ENCODE measurements at regions not wholly inside any gene's neighbourhood (a gene's known extent, or its start where the extent isn't known, plus 50 kb on each side); places are given as distances from the start of the nearest gene placed in this dataset.

DNA sequence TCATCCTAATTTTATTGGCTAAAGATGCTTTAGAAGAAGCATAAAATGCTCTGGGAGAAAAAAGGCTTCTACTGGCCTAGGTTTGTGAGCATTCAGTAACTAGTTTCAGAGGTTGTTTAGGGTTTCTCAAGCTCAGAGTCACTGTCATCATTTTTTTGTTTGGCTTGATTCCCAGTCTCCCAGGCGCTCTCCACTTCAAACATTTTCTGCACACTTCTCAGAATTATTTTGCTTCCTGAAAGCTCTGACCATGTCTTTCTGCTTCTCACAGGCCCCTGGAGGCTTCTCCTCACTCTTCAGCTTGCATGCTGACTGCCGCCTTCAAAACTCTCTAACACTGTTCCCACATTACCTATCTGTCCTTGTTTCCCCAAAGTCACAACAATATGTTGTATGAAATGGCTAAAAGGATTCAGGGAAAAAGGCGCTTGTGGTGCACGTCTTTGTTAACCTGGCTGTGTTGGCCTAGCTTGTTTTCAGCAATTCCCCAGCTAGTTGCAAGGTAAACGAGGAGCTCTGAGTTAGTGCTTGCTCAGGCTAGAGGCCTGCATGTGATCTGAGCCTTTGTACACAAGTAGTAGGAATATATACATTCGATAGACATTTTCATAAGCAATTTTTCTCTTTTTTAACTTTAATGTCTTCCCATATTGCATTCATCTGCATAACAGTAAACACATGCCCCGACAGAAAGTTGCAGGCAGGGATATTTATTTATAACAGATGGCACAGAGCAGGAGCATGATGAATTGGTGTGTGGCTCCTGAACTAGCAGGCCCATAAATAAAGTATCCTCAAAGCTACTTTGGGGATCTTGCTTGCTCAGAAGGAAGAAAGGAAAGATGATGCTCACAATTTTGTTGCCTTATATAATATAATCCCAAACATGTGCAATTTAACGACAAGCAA, 129.2 kb upstream of the DPH6 start:
- ATAC-seq: no peak
- peaks cover 0 to under 1% of the 10 kb centered on the region in 2 donors for H3K9me3 Mint-ChIP-seq
- H3K27ac Mint-ChIP-seq: no peak overlapping the region
- H3K4me3 Mint-ChIP-seq: no peak overlapping the region
- peaks cover 10% of the 10 kb centered on the region for H3K4me1 Mint-ChIP-seq
- peaks cover 15% of the 10 kb centered on the region for H3K27me3 Mint-ChIP-seq
- no peak for DNase-seq

DNA sequence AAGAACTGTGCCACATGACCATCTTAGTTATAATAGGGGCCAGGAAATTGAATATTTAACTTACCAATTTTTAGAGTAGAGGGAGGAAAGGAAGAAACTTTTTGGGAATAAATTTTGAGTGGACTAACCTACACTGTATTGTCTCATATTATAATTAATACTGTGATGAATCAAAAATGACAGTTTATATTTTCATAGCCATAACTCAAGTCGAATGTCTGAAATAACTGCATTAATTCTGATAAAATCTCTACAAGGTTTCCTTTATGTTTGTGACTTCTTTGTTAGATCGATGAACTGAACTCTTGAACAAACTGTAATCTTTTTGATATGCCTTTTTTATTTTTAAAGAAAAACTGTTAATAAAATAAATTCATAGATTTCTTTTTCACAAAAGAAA, 132.8 kb upstream of the DPH6 start:
- H3K4me3 Mint-ChIP-seq: no peak overlapping the region
- no peaks in the 10 kb centered on the region for H3K9me3 Mint-ChIP-seq
- no peaks in the 10 kb centered on the region for H3K27me3 Mint-ChIP-seq
- DNase-seq (no peak), ATAC-seq (no peak)
- H3K4me1 Mint-ChIP-seq: no peaks in the 10 kb centered on the region
- H3K27ac Mint-ChIP-seq: no peak overlapping the region

DNA sequence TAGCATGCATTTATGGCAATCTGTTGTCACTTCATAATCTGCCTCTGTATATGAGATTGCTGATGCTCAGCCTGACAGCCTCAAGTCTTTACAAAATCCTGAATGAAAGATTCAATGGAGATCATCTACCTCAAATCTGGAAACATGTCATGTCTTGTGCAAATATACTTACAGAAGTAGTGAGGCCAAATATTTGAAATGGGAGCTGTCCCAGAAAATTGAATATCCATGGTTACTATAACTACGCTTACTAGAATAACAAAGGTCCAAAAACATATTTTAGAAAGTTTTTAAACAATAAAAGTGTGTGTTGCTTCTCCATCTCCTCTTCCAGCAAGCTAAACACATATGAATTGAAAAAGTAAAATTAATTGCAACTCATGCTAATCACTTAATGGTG, 133.2 kb upstream of the DPH6 start:
- no peak overlapping the region for H3K27ac Mint-ChIP-seq
- ATAC-seq (no peak), DNase-seq (no peak)
- no peaks in the 10 kb centered on the region for H3K9me3 Mint-ChIP-seq
- H3K27me3 Mint-ChIP-seq: peaks cover 2% of the 10 kb centered on the region
- H3K4me3 Mint-ChIP-seq: no peak overlapping the region
- H3K4me1 Mint-ChIP-seq: no peaks in the 10 kb centered on the region

DNA sequence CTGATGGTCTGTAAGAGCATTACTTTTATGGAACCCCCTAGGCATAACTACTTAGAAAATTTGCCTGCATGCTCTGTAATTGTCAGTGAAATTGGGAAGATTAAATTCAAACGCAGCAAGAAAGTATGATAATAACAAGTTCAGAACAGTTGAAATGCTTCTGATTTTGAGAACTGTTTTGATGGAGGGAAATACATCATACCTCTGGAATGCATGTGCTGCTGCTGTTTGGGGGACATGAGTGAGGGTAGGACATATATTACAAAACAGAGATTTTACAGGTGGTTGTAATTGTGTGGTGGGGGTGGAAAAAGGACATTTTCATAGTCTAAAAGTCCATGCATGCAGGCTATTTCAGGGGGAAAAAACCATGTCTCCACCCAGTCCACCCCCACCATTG, 135.0 kb upstream of the DPH6 start:
- DNase-seq (no peak), ATAC-seq (no peak)
- Mint-ChIP-seq H3K4me1 (no peaks in the 10 kb centered on the region), H3K27me3 (peaks cover 20% of the 10 kb centered on the region), H3K4me3 (no peak overlapping the region), H3K9me3 (no peaks in the 10 kb centered on the region), H3K27ac (no peak overlapping the region)

DNA sequence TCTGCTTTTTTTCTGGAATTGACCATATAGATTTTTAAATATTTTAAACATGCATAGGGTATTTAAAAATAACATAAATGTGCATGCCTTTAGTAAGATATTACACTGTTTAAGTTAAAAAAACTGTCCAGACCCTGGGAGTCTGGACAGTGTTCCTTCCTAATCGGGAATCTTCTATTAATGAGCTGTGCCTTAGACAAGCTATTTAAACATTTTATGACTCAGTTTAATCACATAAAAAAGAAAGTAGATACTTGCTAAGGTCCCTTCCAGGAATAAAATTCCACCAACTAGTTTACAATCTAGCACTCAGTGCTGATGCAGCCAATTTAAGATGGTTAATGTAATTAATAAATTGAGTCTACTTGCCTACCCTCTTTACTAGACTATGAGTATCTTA, 140.4 kb upstream of the DPH6 start:
- no peak for ATAC-seq
- H3K9me3 Mint-ChIP-seq: no peaks in the 10 kb centered on the region
- no peak for DNase-seq
- H3K27ac Mint-ChIP-seq: no peak overlapping the region
- H3K4me1 Mint-ChIP-seq: no peaks in the 10 kb centered on the region
- peaks cover 39% of the 10 kb centered on the region for H3K27me3 Mint-ChIP-seq
- no peak overlapping the region for H3K4me3 Mint-ChIP-seq

DNA sequence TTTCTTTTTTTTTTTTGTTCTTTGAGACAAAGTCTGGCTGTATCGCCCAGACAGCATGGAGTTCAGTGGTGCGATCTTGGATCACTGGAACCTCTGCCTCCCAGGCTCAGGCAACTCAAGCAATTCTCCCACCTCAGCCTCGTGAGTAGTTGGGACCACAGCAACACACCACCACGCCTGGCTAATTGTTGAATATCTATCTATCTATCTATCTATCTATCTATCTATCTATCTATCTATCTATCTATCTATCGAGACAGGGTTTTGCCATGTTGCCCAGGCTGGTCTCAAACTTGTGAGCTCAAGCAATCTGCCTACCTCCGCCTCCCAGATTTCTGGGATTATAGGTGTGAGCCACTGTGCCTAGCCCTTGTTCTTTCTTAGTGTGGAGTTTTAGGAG, 143.3 kb upstream of the DPH6 start:
- Mint-ChIP-seq H3K4me3 (no peak overlapping the region), H3K27me3 (peaks cover 36% of the 10 kb centered on the region), H3K27ac (no peak overlapping the region), H3K4me1 (no peaks in the 10 kb centered on the region), H3K9me3 (no peaks in the 10 kb centered on the region)
- DNase-seq: no peak
- ATAC-seq: no peak

DNA sequence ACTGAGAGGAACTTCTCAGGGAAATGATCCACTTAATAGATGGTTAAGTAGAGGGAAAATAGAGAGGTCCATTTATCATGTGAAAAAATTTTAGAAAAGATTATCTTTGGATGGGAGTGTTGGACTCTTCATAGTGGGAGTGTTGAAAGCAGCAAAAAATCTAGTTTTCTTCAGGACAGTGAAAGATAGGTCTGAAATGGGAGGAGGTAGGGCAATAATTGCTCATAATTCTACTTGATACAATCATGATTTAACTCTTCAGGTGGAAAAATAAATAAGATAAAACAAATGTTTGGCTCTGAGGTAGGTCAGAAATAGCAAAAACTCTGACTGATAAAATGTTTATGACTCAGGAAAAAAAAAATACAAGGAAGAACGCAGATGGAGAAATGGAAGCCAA, 144.1 kb upstream of the DPH6 start:
- no peak overlapping the region for H3K4me3 Mint-ChIP-seq
- H3K27ac Mint-ChIP-seq: no peak overlapping the region
- ATAC-seq (no peak), DNase-seq (no peak)
- H3K27me3 Mint-ChIP-seq: peaks cover 31% of the 10 kb centered on the region
- no peaks in the 10 kb centered on the region for H3K4me1 Mint-ChIP-seq
- H3K9me3 Mint-ChIP-seq: no peaks in the 10 kb centered on the region

DNA sequence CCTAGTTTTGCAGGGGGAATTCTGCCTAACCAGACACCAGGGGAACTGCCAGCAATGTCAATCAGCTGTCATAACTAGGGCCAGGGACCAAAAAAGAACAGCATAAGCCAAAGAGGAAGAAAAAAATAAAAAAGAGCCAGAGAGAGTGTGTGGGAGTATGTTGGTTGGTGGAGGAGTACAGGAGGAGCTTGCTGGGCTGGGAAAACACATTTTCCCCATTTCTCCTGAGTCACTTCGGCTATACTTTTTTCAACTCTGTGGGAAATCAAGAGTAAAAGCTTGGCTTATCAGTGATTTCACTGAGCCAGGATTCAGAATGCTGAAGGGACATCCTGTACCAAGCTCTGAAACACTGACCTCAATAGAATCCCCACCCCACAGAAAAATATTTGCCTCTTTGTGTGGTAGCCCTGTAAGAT, 144.7 kb upstream of the DPH6 start:
- Mint-ChIP-seq H3K27ac (no peak overlapping the region), H3K27me3 (peaks cover 31% of the 10 kb centered on the region), H3K9me3 (no peaks in the 10 kb centered on the region), H3K4me3 (no peak overlapping the region), H3K4me1 (no peaks in the 10 kb centered on the region)
- DNase-seq (no peak), ATAC-seq (no peak)

DNA sequence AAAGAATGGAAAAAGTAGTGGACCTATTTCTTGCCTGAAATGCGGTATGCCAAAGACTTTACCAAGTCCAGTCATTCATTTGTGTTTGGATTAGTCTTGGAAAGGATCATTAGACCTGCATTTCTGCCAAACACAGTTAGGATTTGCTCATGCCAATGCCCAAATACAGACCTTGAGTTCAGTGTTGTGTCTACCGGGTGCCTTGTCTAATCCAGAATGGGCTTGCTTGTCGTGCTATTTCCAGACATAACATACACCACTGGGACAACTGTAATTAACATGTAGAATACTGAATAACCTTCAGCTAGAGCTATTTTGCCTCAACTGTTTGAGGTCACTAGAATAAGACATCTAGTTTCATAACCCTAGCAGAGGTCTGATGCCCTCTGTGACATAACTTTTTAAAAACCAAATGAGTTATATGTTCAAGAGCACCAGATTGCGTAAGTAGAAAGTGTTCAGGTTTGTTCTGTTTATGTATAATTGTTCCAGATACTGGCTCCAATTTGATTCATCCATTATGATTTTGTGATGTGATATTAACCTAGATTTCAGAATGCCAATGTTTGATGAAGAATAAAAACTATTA, 145.3 kb upstream of the DPH6 start:
- no peak for ATAC-seq
- no peak overlapping the region for H3K4me3 Mint-ChIP-seq
- no peak overlapping the region for H3K27ac Mint-ChIP-seq
- no peak for DNase-seq
- peaks cover 33% of the 10 kb centered on the region for H3K27me3 Mint-ChIP-seq
- H3K9me3 Mint-ChIP-seq: no peaks in the 10 kb centered on the region
- no peaks in the 10 kb centered on the region for H3K4me1 Mint-ChIP-seq

DNA sequence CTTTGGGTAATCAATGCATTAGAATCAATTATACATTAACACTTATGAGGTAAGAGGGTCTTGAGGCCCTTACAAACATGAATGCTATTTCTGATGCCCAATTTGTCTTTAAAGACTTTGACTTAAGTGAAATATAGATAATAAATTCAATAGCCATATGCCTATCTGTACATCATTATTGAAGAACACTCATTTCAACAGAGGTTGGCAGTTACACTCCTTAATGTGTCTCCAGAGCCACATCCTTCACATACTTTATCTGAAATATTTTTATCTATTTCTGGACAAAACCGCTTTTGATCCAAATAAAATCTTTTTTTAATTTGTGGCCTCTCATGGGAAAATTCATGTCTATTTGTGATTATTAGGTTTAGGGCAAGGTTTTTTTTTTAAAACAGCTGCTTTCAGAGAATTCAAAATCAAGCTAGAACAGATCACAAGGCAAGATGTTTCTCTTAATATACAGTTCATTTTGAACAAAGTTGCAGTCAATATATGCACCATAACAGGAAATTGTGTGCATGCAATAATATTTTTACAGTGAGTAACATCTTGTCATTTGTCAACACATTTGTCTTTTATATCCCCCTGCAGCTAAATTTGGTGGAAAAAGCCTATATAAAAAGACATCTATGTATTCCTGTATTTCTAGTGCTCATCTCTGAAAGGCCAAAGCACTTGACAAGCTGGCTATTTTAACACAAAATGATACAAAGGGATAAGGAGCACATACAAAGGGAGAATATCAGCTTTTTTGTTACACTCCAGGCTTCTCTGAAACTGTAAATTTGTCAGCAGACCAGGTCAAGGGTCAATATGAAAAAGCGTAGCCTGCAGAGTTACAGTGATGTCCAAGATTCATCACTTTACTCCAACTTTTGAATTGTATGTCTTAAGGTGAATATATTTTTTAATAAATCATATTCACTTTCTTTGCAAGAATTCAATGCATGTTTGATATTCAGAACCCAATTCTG, 146.2 kb upstream of the DPH6 start:
- no peak for ATAC-seq
- no peak for DNase-seq
- Mint-ChIP-seq H3K9me3 (no peaks in the 10 kb centered on the region), H3K4me1 (no peaks in the 10 kb centered on the region), H3K27ac (no peak overlapping the region), H3K4me3 (no peak overlapping the region), H3K27me3 (peaks cover 35% of the 10 kb centered on the region)

DNA sequence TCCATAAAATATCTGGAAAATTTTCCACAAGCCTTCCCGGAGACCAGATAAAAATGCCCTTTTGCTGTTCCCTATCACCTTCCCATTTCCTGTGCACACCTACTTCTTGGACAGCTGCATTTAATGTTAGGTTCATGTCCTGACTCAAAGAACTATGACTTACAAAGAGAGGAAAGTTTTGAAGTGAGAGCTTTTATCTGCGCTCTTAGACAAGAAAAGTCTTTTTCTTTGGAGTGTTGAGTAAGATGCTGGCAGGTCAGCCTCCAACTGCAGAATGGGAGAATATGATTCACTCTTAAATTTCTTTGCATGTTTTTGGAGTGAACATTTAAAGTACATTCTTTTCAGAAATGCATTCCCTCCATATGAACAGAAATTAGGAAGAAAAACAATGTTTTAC, 147.3 kb upstream of the DPH6 start:
- ATAC-seq (no peak), DNase-seq (no peak)
- Mint-ChIP-seq H3K27ac (no peak overlapping the region), H3K9me3 (no peaks in the 10 kb centered on the region), H3K27me3 (peaks cover 34% of the 10 kb centered on the region), H3K4me1 (no peaks in the 10 kb centered on the region), H3K4me3 (no peak overlapping the region)

DNA sequence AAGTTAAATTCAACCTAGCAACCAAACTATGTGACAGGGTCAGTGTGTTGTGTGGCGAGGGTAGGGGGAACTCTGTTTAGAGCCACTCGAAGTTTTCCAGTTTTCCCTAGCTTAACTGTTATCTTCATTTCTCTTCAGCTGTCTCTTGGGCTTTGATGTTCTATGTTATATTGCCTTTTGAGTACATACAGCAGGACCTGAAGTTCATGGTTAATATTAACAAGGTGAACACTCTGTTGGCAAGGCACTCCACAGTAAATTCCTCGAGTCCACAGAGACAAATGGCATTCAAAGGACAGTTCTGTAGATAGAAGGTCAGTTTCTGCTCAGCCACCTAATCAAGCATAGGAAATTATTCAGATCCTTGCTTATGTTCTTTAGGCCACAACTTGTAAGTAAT, 147.9 kb upstream of the DPH6 start:
- H3K4me3 Mint-ChIP-seq: no peak overlapping the region
- H3K27me3 Mint-ChIP-seq: peaks cover 34% of the 10 kb centered on the region
- H3K27ac Mint-ChIP-seq: no peak overlapping the region
- DNase-seq: no peak
- no peak for ATAC-seq
- no peaks in the 10 kb centered on the region for H3K9me3 Mint-ChIP-seq
- no peaks in the 10 kb centered on the region for H3K4me1 Mint-ChIP-seq

DNA sequence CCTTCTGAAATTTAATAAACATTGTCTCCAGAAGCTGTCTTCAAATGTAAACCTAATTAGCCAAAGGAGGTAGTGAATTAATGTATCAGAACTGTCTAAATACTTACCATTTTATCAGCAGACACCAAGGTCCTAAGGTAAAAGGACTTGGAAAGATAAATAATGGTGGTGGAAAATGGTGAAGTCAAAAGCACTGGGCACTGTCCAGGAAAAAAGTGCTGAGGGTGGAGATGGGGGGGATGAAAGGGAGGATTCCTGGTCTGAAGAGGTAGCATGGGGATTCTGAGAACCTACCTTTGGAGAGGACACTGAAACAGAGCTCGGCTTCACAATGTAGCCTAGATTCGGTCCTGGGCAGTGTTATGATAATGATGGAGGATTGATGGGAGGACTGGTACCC, 149.0 kb upstream of the DPH6 start:
- peaks cover 32% of the 10 kb centered on the region for H3K27me3 Mint-ChIP-seq
- no peak overlapping the region for H3K4me3 Mint-ChIP-seq
- no peaks in the 10 kb centered on the region for H3K4me1 Mint-ChIP-seq
- no peaks in the 10 kb centered on the region for H3K9me3 Mint-ChIP-seq
- no peak overlapping the region for H3K27ac Mint-ChIP-seq
- no peak for ATAC-seq
- DNase-seq: no peak

DNA sequence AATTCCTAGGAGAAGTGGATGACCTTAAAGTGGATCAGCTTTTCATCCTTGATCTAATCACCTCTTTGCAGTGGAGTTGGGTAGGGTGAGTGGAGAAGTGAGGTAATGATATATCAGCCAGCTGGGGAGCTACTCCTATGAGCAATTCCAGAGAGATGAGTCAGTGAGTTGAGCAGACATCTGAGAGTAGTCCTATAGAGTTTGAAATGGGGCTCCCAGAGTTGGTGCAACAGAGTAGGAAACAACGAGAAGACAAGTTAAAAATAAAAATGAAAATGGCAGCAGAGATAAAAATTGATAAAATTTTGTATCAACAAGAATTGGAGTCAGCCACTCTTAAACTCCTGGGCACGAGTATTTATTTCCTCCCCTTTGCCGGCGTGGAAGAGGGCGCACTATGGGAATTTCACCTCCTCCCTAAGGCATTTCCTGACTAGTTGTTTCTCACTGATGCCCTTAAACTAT, 150.8 kb upstream of the DPH6 start:
- H3K27ac Mint-ChIP-seq: no peak overlapping the region
- no peak overlapping the region for H3K4me3 Mint-ChIP-seq
- DNase-seq: no peak
- no peaks in the 10 kb centered on the region for H3K4me1 Mint-ChIP-seq
- no peak for ATAC-seq
- H3K27me3 Mint-ChIP-seq: peaks cover 23% of the 10 kb centered on the region
- no peaks in the 10 kb centered on the region for H3K9me3 Mint-ChIP-seq

DNA sequence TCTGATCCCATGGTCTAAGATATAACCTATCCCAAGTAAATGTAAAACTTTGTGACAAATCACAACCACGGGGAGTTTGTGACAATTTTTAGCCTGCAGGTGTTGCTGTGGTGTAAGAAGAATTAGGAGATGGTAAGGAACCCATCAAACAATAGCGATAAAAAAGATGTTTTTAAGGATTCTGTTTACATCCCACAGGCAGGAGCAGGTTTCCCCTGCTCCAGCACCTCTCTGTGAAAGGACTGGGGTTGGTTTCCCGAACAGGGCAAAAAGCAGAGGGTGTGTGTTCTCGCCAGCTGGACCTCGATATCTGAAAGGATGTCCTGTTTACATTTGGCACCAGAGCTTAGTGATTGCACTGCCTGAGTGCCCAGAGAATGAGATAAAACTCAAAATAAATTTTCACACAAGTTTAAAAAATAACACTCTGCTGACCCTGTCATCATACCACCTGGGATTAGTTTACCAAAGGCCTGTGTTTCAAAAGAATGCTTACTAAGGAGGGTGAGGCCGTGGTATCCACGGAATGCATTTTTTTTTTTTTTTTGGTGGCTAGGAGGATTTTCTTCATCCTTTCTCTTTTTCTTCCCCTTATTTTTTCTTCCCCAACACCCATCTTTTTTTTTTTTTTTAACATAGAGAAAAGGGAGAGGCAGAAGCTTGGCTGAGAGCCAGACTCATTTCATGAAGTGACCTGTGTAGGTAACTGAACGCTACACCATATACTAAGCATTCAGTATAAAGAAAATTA, 151.8 kb upstream of the DPH6 start:
- no peak for ATAC-seq
- Mint-ChIP-seq H3K27me3 (peaks cover 23% of the 10 kb centered on the region), H3K27ac (no peak overlapping the region), H3K4me1 (no peaks in the 10 kb centered on the region), H3K4me3 (no peak overlapping the region), H3K9me3 (no peaks in the 10 kb centered on the region)
- DNase-seq: no peak
